GM18858 (cell line): ENCODE measurements at regions not wholly inside any gene's neighbourhood (a gene's known extent, or its start where the extent isn't known, plus 50 kb on each side); places are given as distances from the start of the nearest gene placed in this dataset.
"Not testable (repeated sequence)": the region's sequence is repeated elsewhere in the genome, so short reads cannot be mapped to it uniquely, and the experiment has no call there.

ENCODE experiments used
- ATAC-seq: cut with Tn5 transposase; IDR thresholded peaks from one replicate; pipeline ENCODE4 v1.9.1; 2021; ENCODE audit not compliant: unreplicated experiment

GRCh38 chr6:134642279-134642678, 307.6 kb downstream of the ALDH8A1 start:
- no peak for ATAC-seq

- peak; percentile 90 for ATAC-seq
Observed at GRCh38 chr6:134640975-134641429, 308.9 kb downstream of the ALDH8A1 start.

GRCh38 chr6:134640229-134640628, 309.7 kb downstream of the ALDH8A1 start:
- no peak for ATAC-seq

- no peak for ATAC-seq
Observed at GRCh38 chr6:134637847-134638437, 312.0 kb downstream of the ALDH8A1 start.

GRCh38 chr6:134637282-134637681, 312.6 kb downstream of the ALDH8A1 start:
- no peak for ATAC-seq

GRCh38 chr6:134636186-134636799, 313.6 kb downstream of the ALDH8A1 start:
- ATAC-seq = no peak

GRCh38 chr6:134634966-134635365, 314.9 kb downstream of the ALDH8A1 start:
- no peak for ATAC-seq

GRCh38 chr6:134634466-134634865, 315.4 kb downstream of the ALDH8A1 start:
- ATAC-seq = no peak

GRCh38 chr6:134632982-134633940, 315.3 kb upstream of the SGK1 start:
- ATAC-seq = not testable (repeated sequence)

GRCh38 chr6:134632024-134632423, 314.1 kb upstream of the SGK1 start:
- no peak for ATAC-seq

GRCh38 chr6:134631398-134631924, 313.5 kb upstream of the SGK1 start:
- no peak for ATAC-seq

- ATAC-seq = no peak
Observed at GRCh38 chr6:134630508-134631121, 312.7 kb upstream of the SGK1 start.

GRCh38 chr6:134628154-134628553, 310.2 kb upstream of the SGK1 start:
- ATAC-seq = no peak

GRCh38 chr6:134627707-134628106, 309.8 kb upstream of the SGK1 start:
- no peak for ATAC-seq

- no peak for ATAC-seq
Observed at GRCh38 chr6:134626589-134626988, 308.7 kb upstream of the SGK1 start.

- ATAC-seq = no peak
Observed at GRCh38 chr6:134626086-134626485, 308.2 kb upstream of the SGK1 start.

- ATAC-seq = no peak
Observed at GRCh38 chr6:134624781-134625180, 306.9 kb upstream of the SGK1 start.

GRCh38 chr6:134623401-134623800, 305.5 kb upstream of the SGK1 start:
- ATAC-seq = no peak

- no peak for ATAC-seq
Observed at GRCh38 chr6:134622382-134623173, 304.7 kb upstream of the SGK1 start.

GRCh38 chr6:134621858-134622257, 303.9 kb upstream of the SGK1 start:
- no peak for ATAC-seq
